Ishikawa (cell line): ENCODE measurements at regions not wholly inside any gene's neighbourhood (a gene's known extent, or its start where the extent isn't known, plus 50 kb on each side); places are given as distances from the start of the nearest gene placed in this dataset.

ENCODE experiments used
- CEBPB ChIP-seq: IDR thresholded peaks from 2 replicates; pipeline ENCODE4 v1.6.1; 2012
- CREB1 ChIP-seq: IDR thresholded peaks from 2 replicates; pipeline ENCODE4 v1.6.1; 2012; ENCODE audit warnings: low read depth
- EGR1 ChIP-seq: IDR thresholded peaks from 2 replicates; pipeline ENCODE4 v1.6.1; 2012
- EP300 ChIP-seq: IDR thresholded peaks from 2 replicates; pipeline ENCODE4 v1.6.1; 2012; ENCODE audit warnings: borderline replicate concordance
- FOXM1 ChIP-seq: IDR thresholded peaks from 2 replicates; pipeline ENCODE4 v1.6.1; 2012; ENCODE audit warnings: low read depth, borderline replicate concordance
- RAD21 ChIP-seq: IDR thresholded peaks from 2 replicates; pipeline ENCODE4 v1.6.1; 2012; ENCODE audit warnings: low read depth
- TCF12 ChIP-seq: IDR thresholded peaks from 2 replicates; pipeline ENCODE4 v1.6.1; 2012; ENCODE audit warnings: low read depth
- TEAD4 ChIP-seq: IDR thresholded peaks from 2 replicates; pipeline ENCODE4 v1.6.1; 2012
- YY1 ChIP-seq: IDR thresholded peaks from 2 replicates; pipeline ENCODE4 v1.6.1; 2012; ENCODE audit warnings: low read depth
- ZBTB7A ChIP-seq: IDR thresholded peaks from 2 replicates; pipeline ENCODE4 v1.6.1; 2012; ENCODE audit warnings: low read depth
- TF ChIP-seq, protein P1 (sequence below): IDR thresholded peaks from 2 replicates; pipeline ENCODE4 v1.6.1; 2012; ENCODE audit warnings: low read depth, mild to moderate bottlenecking
- TF ChIP-seq, protein P2 (sequence below): IDR thresholded peaks from 2 replicates; pipeline ENCODE4 v1.6.1; 2012
- TF ChIP-seq, protein P3 (sequence below): IDR thresholded peaks from 2 replicates; pipeline ENCODE4 v1.6.1; 2012

DNA sequence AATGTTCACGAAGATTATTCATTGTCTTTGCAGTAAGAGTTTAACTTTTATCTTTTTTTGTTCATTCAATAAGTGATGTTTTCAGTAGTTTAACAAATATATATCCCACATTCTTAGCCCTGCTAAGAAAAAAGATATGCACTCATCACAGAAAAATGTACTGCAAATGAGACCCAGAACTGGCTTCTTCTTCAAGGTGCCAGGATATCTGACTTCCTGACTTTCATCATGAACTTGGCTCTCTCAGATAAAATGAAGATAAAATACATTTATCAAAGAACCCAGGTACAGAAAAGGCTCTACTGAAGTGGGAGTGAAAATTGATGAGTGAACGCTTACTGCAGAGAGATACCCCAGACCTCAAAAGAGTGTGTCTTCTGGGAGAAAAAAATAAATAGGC is 177.8 kb upstream of the DKK2 start:
- no peak for TF ChIP-seq CREB1
- TF ChIP-seq EP300: no peak
- TF ChIP-seq, protein P1, sequence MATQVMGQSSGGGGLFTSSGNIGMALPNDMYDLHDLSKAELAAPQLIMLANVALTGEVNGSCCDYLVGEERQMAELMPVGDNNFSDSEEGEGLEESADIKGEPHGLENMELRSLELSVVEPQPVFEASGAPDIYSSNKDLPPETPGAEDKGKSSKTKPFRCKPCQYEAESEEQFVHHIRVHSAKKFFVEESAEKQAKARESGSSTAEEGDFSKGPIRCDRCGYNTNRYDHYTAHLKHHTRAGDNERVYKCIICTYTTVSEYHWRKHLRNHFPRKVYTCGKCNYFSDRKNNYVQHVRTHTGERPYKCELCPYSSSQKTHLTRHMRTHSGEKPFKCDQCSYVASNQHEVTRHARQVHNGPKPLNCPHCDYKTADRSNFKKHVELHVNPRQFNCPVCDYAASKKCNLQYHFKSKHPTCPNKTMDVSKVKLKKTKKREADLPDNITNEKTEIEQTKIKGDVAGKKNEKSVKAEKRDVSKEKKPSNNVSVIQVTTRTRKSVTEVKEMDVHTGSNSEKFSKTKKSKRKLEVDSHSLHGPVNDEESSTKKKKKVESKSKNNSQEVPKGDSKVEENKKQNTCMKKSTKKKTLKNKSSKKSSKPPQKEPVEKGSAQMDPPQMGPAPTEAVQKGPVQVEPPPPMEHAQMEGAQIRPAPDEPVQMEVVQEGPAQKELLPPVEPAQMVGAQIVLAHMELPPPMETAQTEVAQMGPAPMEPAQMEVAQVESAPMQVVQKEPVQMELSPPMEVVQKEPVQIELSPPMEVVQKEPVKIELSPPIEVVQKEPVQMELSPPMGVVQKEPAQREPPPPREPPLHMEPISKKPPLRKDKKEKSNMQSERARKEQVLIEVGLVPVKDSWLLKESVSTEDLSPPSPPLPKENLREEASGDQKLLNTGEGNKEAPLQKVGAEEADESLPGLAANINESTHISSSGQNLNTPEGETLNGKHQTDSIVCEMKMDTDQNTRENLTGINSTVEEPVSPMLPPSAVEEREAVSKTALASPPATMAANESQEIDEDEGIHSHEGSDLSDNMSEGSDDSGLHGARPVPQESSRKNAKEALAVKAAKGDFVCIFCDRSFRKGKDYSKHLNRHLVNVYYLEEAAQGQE: no peak
- TF ChIP-seq TCF12: no peak
- no peak for TF ChIP-seq RAD21
- TF ChIP-seq CEBPB: no peak
- TF ChIP-seq YY1: no peak
- TF ChIP-seq, protein P2, sequence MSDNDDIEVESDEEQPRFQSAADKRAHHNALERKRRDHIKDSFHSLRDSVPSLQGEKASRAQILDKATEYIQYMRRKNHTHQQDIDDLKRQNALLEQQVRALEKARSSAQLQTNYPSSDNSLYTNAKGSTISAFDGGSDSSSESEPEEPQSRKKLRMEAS: no peak
- no peak for TF ChIP-seq FOXM1
- no peak for TF ChIP-seq TEAD4
- no peak for TF ChIP-seq ZBTB7A
- TF ChIP-seq, protein P3, sequence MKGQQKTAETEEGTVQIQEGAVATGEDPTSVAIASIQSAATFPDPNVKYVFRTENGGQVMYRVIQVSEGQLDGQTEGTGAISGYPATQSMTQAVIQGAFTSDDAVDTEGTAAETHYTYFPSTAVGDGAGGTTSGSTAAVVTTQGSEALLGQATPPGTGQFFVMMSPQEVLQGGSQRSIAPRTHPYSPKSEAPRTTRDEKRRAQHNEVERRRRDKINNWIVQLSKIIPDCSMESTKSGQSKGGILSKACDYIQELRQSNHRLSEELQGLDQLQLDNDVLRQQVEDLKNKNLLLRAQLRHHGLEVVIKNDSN: no peak
- no peak for TF ChIP-seq EGR1
